Mesothelial cell of epicardium (in vitro differentiated cells): ENCODE measurements at regions not wholly inside any gene's neighbourhood (a gene's known extent, or its start where the extent isn't known, plus 50 kb on each side); places are given as distances from the start of the nearest gene placed in this dataset.

Source experiments
- DNase-seq, 2 experiments: peaks; one replicate each; pipeline ENCODE4 v3.0.0; 2021; ENCODE audit warnings: low spot score in 2 of 2; ENCODE audit not compliant: unreplicated experiment in 2 of 2
- H3K27ac Mint-ChIP-seq: 2 replicates; pipeline ENCODE4 v1.8.0; 2021; ENCODE audit warnings: mixed read lengths
- H3K27me3 Mint-ChIP-seq: 2 replicates; pipeline ENCODE4 v1.8.0; 2021; ENCODE audit warnings: low read depth, mixed read lengths
- H3K36me3 Mint-ChIP-seq: 2 replicates; pipeline ENCODE4 v1.8.0; 2021; ENCODE audit warnings: mixed read lengths
- H3K4me1 Mint-ChIP-seq: 2 replicates; pipeline ENCODE4 v1.8.0; 2021; ENCODE audit warnings: mixed read lengths
- H3K4me3 Mint-ChIP-seq: 2 replicates; pipeline ENCODE4 v1.8.0; 2021; ENCODE audit warnings: mild to moderate bottlenecking, moderate library complexity, mixed read lengths
- H3K9me3 Mint-ChIP-seq: 2 replicates; pipeline ENCODE4 v1.8.0; 2021; ENCODE audit warnings: mixed read lengths
- CTCF ChIP-seq: fragments of 200-600 bp; sonication (generic); IDR thresholded peaks from one replicate; pipeline ENCODE4 v1.5.0; 2021; ENCODE audit warnings: antibody characterized with exemption; ENCODE audit not compliant: unreplicated experiment

DNA sequence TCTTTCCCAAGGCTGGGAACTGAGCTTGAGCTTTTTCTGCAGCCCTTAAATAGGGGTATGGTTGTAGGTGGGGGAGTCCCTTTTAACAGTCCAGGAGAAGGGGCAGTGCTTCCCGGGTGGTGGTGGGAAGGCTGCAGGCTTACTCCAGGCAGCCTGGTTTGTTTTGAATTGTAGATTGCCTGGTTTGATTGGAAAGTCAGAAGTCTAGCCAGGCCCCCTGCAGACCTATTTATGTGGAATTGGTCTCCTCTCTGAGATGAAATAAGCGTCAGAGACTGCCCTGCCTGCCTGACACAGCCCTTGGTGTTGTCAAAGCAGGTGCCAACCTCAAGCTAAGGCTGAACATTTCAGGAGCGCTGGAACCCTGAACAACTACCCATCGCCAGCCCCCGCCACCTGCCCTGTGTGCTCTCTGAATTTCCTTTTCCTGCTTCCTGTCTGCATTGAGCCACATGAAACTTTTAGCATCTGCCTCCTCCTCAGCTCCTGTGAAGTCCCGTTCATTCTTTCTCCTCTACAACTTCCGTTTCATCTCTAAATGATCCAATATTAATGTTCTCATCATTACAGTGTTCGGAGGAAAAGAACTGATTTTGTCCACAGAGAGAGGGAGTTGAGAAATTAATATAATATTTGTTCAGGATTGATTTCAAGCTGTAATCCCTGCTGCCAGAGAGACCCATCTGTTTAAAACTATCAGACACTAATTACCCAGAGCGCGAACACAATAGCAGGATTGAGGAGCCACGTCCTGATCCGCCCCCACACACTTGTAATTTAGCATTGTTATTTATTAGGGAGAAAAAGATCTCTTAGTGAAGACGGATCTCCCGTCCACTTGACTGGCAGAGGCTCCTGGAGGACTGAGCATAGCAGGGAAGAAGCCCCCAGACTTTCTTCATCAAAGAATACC lies 136.5 kb downstream of the TRIM29 start:
- TF ChIP-seq CTCF: no peak
- no peaks in the 10 kb centered on the region for H3K36me3 Mint-ChIP-seq
- DNase-seq: no peak
- peaks cover 14% of the 10 kb centered on the region for H3K4me1 Mint-ChIP-seq
- no peak overlapping the region for H3K27ac Mint-ChIP-seq
- peaks cover 7% of the 10 kb centered on the region for H3K9me3 Mint-ChIP-seq
- H3K4me3 Mint-ChIP-seq: no peak overlapping the region
- no peaks in the 10 kb centered on the region for H3K27me3 Mint-ChIP-seq

GRCh38 chr11:119999220-119999619 lies 138.7 kb downstream of the TRIM29 start:
- Mint-ChIP-seq H3K4me3 (no peak overlapping the region), H3K27ac (no peak overlapping the region), H3K4me1 (peaks cover 15% of the 10 kb centered on the region), H3K36me3 (no peaks in the 10 kb centered on the region), H3K9me3 (peaks cover 7% of the 10 kb centered on the region), H3K27me3 (no peaks in the 10 kb centered on the region)
- DNase-seq: no peak
- no peak for TF ChIP-seq CTCF

DNA sequence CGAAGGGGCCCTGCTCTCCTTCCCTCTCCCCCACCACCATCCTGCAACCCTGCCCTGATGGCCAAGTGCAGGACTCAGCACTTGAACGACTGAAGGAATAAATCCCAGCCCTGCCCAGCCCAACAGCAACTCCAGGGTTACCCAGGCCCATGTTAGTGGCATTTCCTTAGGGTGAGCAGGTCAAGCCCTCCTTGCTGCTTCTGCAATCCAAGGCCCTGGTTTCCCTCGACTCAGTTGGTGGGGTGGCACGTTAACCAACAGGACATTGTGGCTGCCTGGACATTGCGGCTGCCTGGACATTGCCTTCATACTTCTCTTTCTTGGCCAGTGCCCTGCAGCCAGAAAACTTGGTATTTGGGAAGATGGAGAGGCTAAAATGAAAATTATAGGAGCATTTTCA lies 141.4 kb downstream of the TRIM29 start:
- no peaks in the 10 kb centered on the region for H3K27me3 Mint-ChIP-seq
- H3K27ac Mint-ChIP-seq: no peak overlapping the region
- no peaks in the 10 kb centered on the region for H3K36me3 Mint-ChIP-seq
- H3K4me1 Mint-ChIP-seq: peaks cover 12% of the 10 kb centered on the region
- no peak overlapping the region for H3K4me3 Mint-ChIP-seq
- TF ChIP-seq CTCF: no peak
- DNase-seq: no peak
- H3K9me3 Mint-ChIP-seq: peaks cover 7% of the 10 kb centered on the region

DNA sequence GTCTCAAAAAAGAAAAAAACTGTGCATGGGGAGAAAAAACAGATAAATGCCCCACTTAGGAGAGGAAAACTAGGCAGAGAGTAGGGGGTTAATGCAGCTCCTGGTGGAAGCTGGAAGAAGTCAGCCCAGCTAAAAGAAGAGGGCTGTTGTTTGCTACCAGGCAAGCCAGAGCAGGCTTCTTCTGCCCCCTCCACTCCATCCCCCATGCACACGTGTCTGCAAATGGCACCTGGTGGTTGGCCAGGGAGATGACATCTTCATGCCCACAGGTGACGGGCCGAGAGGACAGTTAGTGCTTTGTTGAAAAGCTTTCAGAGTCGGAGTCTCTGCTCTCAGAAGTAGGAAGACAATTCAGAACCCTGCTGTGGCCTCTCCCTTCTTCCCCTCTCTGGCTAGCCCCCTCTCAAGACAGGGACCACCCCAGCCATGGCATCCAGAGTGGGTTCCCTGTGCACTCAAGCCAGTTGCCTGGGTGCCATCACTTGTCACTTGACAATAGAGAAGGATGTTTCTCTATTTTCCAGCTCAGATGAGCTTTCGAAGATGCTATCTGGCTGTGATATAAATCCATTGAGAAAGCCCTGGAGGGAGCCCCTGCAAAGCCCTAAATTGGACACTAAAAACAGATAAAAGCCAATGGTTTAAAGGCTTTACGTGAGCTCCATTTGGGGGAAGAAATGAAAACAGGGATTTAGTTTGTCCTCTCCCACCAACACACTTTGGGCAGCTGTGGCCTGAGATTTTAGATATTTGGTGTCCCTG lies 142.0 kb downstream of the TRIM29 start:
- no peak for DNase-seq
- peaks cover 7% of the 10 kb centered on the region for H3K9me3 Mint-ChIP-seq
- H3K27me3 Mint-ChIP-seq: no peaks in the 10 kb centered on the region
- no peak overlapping the region for H3K27ac Mint-ChIP-seq
- H3K4me3 Mint-ChIP-seq: no peak overlapping the region
- H3K36me3 Mint-ChIP-seq: no peaks in the 10 kb centered on the region
- peak; percentile 37 for TF ChIP-seq CTCF
- peaks cover 9% of the 10 kb centered on the region for H3K4me1 Mint-ChIP-seq

- Mint-ChIP-seq H3K27me3 (no peaks in the 10 kb centered on the region), H3K4me3 (no peak overlapping the region), H3K27ac (no peak overlapping the region), H3K9me3 (no peaks in the 10 kb centered on the region), H3K4me1 (peaks cover 16% of the 10 kb centered on the region), H3K36me3 (no peaks in the 10 kb centered on the region)
- TF ChIP-seq CTCF: no peak
- DNase-seq: no peak
These were observed 144.2 kb downstream of the TRIM29 start for GRCh38 chr11:119993722-119994121.
